Endothelial cell of umbilical vein (primary cell): ENCODE measurements at regions not wholly inside any gene's neighbourhood (a gene's known extent, or its start where the extent isn't known, plus 50 kb on each side); places are given as distances from the start of the nearest gene placed in this dataset.

Experiments
- BruUV-seq: library from RNA; stranded (reverse); fragments of 400-500 nt; replicated peaks from 2 replicates; lab custom pipeline; 2021; lab: Mats Ljungman, UMichigan
- CTCF ChIA-PET: fragments of 300-600, 350-600 bp; sonication (Branson Sonifier 250); formaldehyde crosslinking; loops from one replicate; lab custom pipeline; 2021; ENCODE audit warnings: antibody characterized with exemption, inconsistent platforms; lab: Charles Lee
- POLR2A ChIA-PET: fragments of 300-600, 350-600 bp; sonication (Branson Sonifier 250); formaldehyde crosslinking; loops from one replicate; lab custom pipeline; 2021; ENCODE audit warnings: antibody characterized with exemption, inconsistent platforms; lab: Charles Lee
- DNase-seq: peaks from one replicate; pipeline ENCODE4 v3.0.0-alpha.2; 2011; ENCODE audit warnings: low read depth, low spot score
- FAIRE-seq: peaks from 2 replicates; lab custom pipeline; 2011; peaks lifted over from hg19 to GRCh38; lab: Jason Lieb, UNC
- H2AFZ ChIP-seq: 2 replicates; pipeline ENCODE4 v1.6.0; 2012; ENCODE audit warnings: low read depth, low read length, control low read depth, inconsistent platforms
- H3K27ac ChIP-seq: 2 replicates; pipeline ENCODE4 v1.5.1; 2011; ENCODE audit warnings: low read depth, mild to moderate bottlenecking, control low read depth, low read length, moderate library complexity; ENCODE audit not compliant: insufficient read depth
- H3K27me3 ChIP-seq, 2 experiments: 2 replicates each; pipeline versions ENCODE4 v1.6.0 to v1.6.1; 2011; ENCODE audit warnings: low read length in 2 of 2, mixed read lengths in 1 of 2; ENCODE audit not compliant: control insufficient read depth in 2 of 2, insufficient read depth in 2 of 2
- H3K36me3 ChIP-seq, 2 experiments: 2 replicates in 1 of 2; 3 replicates in 1 of 2; pipeline ENCODE4 v1.5.1; 2011; ENCODE audit warnings: low read length in 2 of 2, mild to moderate bottlenecking in 1 of 2, moderate library complexity in 1 of 2; ENCODE audit not compliant: control insufficient read depth in 2 of 2, insufficient read depth in 2 of 2; ENCODE audit errors: extremely low read depth in 1 of 2
- H3K4me1 ChIP-seq: 3 replicates; pipeline ENCODE4 v1.5.1; 2011; ENCODE audit warnings: mild to moderate bottlenecking, low read length; ENCODE audit not compliant: control insufficient read depth, insufficient read depth; ENCODE audit errors: extremely low read depth
- H3K4me2 ChIP-seq: 2 replicates; pipeline ENCODE4 v1.6.1; 2011; ENCODE audit warnings: low read length, control low read depth, mixed read lengths; ENCODE audit not compliant: insufficient read depth
- H3K4me3 ChIP-seq, 3 experiments: fragments of 200-600 bp in 1 of 3; sonication (generic), shearing (Covaris generic) in 1 of 3; replicated peaks in 1 of 3; 2 replicates each; pipeline ENCODE4 v1.5.1; 2011 to 2016; ENCODE audit warnings: control low read depth in 3 of 3, low read length in 3 of 3, mild to moderate bottlenecking in 2 of 3, inconsistent platforms in 1 of 3, low read depth in 1 of 3, moderate library complexity in 1 of 3; ENCODE audit not compliant: insufficient read depth in 1 of 3
- H3K79me2 ChIP-seq: 2 replicates; pipeline ENCODE4 v1.6.0; 2012; ENCODE audit warnings: low read length, inconsistent platforms; ENCODE audit not compliant: control insufficient read depth, insufficient read depth
- H3K9ac ChIP-seq: replicated peaks from 2 replicates; pipeline ENCODE3; 2011; ENCODE audit warnings: low read length, control low read depth; ENCODE audit not compliant: insufficient read depth; ENCODE audit errors: extremely low read depth
- H3K9me1 ChIP-seq: replicated peaks from 3 replicates; pipeline ENCODE4 v1.6.0; 2011; ENCODE audit warnings: mild to moderate bottlenecking, low read length; ENCODE audit not compliant: control insufficient read depth, insufficient read depth; ENCODE audit errors: extremely low read depth
- H3K9me3 ChIP-seq: replicated peaks from 2 replicates; pipeline ENCODE4 v1.5.1; 2012; ENCODE audit warnings: low read length, inconsistent platforms; ENCODE audit not compliant: control insufficient read depth, insufficient read depth
- H4K20me1 ChIP-seq: replicated peaks from 2 replicates; pipeline ENCODE3; 2011; ENCODE audit warnings: mild to moderate bottlenecking, low read length; ENCODE audit not compliant: control insufficient read depth, insufficient read depth; ENCODE audit errors: extremely low read depth
- CTCF ChIP-seq, 2 donors: IDR thresholded peaks; 1 replicate in 1 of 2; 2 replicates in 1 of 2; pipeline ENCODE4 v1.5.1; 2011; ENCODE audit warnings: low read length in 2 of 2, mild to moderate bottlenecking in 2 of 2, moderate library complexity in 2 of 2, control low read depth in 1 of 2, inconsistent platforms in 1 of 2, low read depth in 1 of 2; ENCODE audit not compliant: insufficient read depth in 1 of 2; ENCODE audit errors: extremely low read depth in 1 of 2
- EZH2 ChIP-seq: IDR thresholded peaks from 2 replicates; pipeline ENCODE4 v1.6.1; 2012; ENCODE audit warnings: borderline replicate concordance, low read depth, mild to moderate bottlenecking, moderate library complexity, low read length, inconsistent platforms; ENCODE audit not compliant: severe bottlenecking
- GATA2 ChIP-seq: IDR thresholded peaks from 2 replicates; pipeline ENCODE4 v1.7.0; 2011; ENCODE audit warnings: low read depth, mild to moderate bottlenecking, moderate library complexity, mixed read lengths, low read length; ENCODE audit not compliant: insufficient read length, insufficient read depth
- JUN ChIP-seq: IDR thresholded peaks from 2 replicates; pipeline ENCODE4 v1.6.1; 2011; ENCODE audit warnings: borderline replicate concordance, low read depth; ENCODE audit not compliant: insufficient read length, insufficient read depth
- MAX ChIP-seq: IDR thresholded peaks from 2 replicates; pipeline ENCODE4 v1.6.1; 2011; ENCODE audit not compliant: insufficient read depth, insufficient read length
- MYC ChIP-seq: IDR thresholded peaks from one replicate; pipeline ENCODE4 v1.6.1; 2011; ENCODE audit warnings: mild to moderate bottlenecking, low read depth, low read length
- POLR2A ChIP-seq: IDR thresholded peaks from 2 replicates; pipeline ENCODE4 v1.6.1; 2012; ENCODE audit warnings: low read depth, mild to moderate bottlenecking, control low read depth, low read length
- POLR2AphosphoS5 ChIP-seq: IDR thresholded peaks from 2 replicates; pipeline ENCODE4 v1.6.1; 2012; ENCODE audit warnings: low read depth, mild to moderate bottlenecking, control low read depth, low read length, moderate library complexity; ENCODE audit not compliant: insufficient read depth
- dilution Hi-C: fragments of 300-500 bp; cut with MboI; formaldehyde crosslinking; loops from one replicate; pipeline ENCODE4 v1.15.0; 2019; ENCODE audit warnings: low sequenced_read_pairs; ENCODE audit not compliant: extremely low pct_ligation_motif_present
- intact Hi-C: fragments of 100-400 bp; cut with micrococcal nuclease; formaldehyde crosslinking; loops from one replicate; pipeline ENCODE4 v1.10.0; 2022

- CTCF ChIA-PET: interaction anchor here (1.0 to 2.0 kb wide), 5 partner anchors 11 to 292 kb away, joined by 3 to 5 read pairs (median 4); no protein-coding TSS in a partner anchor
- FAIRE-seq: no peak
- POLR2A ChIA-PET: no interaction called here
These were observed 112.3 kb upstream of the HES1 start for GRCh38 chr3:194023501-194024280.

More at GRCh38 chr3:194023501-194024280, 112.3 kb upstream of the HES1 start:
- Histone ChIP-seq H3K9me1 (no peaks in the 10 kb centered on the region), H3K9me3 (no peaks in the 10 kb centered on the region), H3K27me3 (no peaks in the 10 kb centered on the region), H3K9ac (no peak overlapping the region), H3K4me2 (no peak overlapping the region), H3K79me2 (no peaks in the 10 kb centered on the region), H3K36me3 (no peaks in the 10 kb centered on the region), H3K27ac (no peak overlapping the region), H3K4me1 (no peaks in the 10 kb centered on the region), H3K4me3 (no peak overlapping the region), H4K20me1 (no peaks in the 10 kb centered on the region), H2AFZ (no peak overlapping the region)
- dilution Hi-C loops (no loop called here), intact Hi-C loops (no loop called here)
- peak; percentile 24 for DNase-seq
- BruUV-seq: no TSS peak
- TF ChIP-seq CTCF (IDR thresholded peaks at IDR 0.05; ENCODE audit: extremely low read depth in 1 of 2, insufficient read depth in 1 of 2, low read depth in 1 of 2, low read length in 2 of 2) (no peak), POLR2A (no peak), MYC (no peak), GATA2 (no peak), POLR2AphosphoS5 (no peak), JUN (no peak), EZH2 (no peak), MAX (no peak)
